Stimulated activated CD8-positive, alpha-beta memory T cell treated with anti-CD3 and anti-CD28 coated beads, Interleukin-7, amount 100 ng/mL, for 48 hours (primary cell): ENCODE measurements at regions not wholly inside any gene's neighbourhood (a gene's known extent, or its start where the extent isn't known, plus 50 kb on each side); places are given as distances from the start of the nearest gene placed in this dataset.
"Not testable (repeated sequence)": the region's sequence is repeated elsewhere in the genome, so short reads cannot be mapped to it uniquely, and the experiment has no call there.

Source experiments
- DNase-seq, 2 donors: peaks; one replicate each; pipeline ENCODE4 v3.0.0-alpha.2; 2020; ENCODE audit warnings: low read depth in 1 of 2; ENCODE audit errors: extremely low read depth in 1 of 2

DNA sequence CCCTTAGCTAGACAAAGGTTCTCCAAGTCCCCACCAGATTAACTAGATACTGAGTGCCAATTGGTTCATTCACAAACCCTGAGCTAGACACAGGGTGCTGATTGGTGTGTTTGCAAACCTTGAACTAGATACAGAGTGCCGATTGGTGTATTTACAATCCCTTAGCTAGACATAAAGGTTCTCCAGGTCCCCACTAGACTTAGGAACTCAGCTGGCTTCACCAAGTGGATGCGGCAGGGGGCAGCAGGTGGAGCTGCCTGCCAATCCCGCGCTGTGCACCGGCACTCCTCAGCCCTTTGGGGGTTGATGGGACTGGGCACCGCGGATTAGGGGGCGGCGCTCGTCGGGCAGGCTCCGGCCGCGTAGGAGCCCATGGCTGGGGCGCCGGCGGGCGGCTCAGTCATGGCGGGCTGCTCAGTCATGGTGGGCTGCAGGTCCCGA, 157.6 kb downstream of the KLRB1 start:
- DNase-seq = peak in 1 of 2 donors; percentile 16

DNA sequence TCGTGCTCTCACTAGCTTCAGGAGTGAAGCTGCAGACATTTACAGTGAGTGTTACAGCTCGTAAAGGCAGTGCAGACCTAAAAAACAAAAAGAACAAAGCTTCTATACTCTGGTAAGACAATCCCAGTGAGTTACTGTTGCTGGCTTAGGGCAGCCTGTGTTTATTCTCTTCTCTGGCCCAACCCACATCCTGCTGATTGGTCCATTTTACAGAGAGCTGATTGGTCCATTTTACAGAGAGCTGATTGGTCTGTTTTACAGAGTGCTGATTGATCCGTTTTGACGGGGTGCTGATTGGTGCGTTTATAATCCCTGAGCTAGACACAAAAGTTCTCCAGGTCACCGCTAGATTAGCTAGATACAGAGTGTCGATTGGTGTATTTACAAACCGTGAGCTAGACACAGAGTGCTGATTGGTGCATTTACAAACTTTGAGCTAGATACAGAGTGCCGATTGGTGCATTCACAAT, 158.0 kb downstream of the KLRB1 start:
- not testable (repeated sequence) for DNase-seq

DNA sequence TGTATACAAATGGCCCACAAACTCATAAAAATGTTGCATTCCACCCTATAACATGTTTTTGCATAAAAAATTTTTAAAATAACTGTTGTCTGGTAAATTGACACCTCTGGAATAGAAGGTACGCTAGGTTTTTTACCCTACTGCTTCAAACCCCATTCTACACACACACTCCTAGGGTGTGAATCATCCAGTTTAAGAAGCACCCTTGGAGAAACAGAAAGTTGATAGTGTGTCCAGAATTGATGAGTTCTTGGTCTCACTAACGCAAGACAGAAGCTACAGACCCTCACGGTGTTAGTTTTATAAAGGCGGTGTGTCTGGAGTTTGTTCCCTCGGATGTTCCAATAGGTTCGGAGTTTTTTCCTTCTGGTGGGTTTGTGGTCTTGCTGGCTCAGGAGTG, 158.5 kb downstream of the KLRB1 start:
- no peak for DNase-seq

DNA sequence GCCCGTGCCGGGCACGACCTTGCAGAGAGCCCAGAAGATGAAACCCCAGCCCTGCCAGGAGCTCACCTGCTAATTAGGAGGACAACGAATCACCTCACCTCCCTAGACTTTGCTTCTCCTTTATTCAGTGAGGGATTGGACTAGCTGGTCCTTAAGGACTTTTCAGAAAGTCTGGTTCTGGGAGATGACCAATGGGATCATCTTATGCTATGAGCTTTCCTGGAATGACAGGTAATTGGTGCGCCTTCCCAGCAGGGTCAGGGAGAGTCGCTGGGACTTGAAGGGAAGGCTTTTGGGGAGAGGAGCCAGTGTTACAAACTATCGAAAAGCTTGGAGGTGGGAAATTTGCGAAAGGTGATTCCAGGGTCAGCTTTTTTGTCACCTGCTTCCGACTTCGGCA, 159.1 kb downstream of the KLRB1 start:
- not testable (repeated sequence) for DNase-seq

DNA sequence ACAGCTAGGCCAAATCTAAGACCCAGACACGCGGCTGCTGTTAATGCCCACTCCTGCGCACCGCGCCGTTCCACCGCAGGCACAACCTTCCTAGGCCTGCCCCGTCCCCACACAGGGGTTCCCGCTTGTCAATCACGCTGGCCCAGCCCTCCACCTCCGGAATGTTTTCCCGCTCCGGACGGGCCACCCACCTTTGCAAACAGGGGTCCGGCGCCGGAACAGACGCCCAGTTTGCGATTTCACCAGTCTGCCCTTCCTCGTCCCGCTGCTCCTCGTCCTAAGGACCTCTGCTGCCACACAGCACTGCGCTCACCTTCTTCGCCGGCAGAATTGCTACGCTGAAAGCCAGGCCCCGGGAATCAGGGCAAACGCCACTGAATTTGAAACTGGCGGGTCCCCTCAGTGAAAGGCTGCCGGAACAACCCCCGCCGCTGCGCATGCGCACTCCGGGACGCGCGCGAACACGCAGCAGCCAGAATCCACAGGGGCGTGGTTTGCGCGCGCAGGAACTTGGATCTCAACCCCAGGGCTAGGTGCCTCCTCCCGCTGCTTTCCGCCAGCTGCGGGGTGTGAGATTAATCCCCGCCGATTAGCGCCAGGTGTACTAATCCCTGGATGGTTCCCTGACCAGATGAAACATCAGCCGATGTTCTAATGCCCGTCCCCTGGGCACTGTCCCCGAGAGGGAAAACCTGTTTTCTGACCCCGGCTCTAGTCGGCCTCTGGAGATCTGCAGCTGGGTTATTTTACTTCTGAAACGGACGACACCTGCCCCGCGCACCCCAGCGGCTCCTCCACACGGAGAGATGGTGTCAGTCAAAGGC, 159.7 kb downstream of the KLRB1 start:
- peak; percentile 85 for DNase-seq

DNA sequence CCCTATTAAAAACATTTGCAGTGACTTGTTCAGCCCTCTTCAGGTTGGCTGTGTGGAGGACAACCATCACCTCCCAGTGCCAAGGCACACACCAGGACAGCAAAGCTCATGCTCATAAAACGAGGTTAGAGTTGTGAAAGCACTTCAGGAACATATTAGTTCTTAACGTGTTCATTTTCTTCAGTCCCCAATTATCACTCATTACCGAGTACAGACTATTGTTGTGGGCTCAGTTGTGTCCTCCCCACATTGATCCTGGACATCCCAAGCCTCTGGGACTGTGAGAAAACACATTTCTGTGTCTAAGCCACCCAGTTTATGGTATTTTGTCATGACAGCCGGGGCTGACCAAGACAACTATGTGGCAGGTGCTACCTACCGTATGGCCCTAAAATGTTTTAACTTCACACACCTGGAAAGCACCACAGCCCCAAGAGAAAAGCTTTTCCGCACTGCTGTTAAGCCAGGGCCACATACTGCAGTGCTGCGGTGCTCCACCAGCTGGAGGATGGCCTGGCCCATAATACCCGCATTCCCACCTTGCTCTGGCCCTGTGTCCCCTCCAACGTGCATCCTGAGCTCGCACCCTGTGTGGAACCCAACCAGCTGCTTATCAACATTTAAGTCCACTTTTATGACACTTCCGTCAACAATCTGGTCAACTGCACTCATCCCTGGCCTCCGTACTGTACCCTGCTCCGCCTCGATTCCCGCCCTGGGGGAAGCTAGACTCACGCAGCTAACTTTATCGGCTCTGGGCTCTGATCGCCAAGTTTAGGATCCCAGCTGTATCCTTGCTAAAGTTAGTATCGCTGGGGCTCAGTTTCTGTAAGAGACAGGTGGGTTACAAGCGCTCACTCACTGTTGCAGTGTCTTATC, 160.6 kb downstream of the KLRB1 start:
- peak in 1 of 2 donors; percentile 5 for DNase-seq

DNA sequence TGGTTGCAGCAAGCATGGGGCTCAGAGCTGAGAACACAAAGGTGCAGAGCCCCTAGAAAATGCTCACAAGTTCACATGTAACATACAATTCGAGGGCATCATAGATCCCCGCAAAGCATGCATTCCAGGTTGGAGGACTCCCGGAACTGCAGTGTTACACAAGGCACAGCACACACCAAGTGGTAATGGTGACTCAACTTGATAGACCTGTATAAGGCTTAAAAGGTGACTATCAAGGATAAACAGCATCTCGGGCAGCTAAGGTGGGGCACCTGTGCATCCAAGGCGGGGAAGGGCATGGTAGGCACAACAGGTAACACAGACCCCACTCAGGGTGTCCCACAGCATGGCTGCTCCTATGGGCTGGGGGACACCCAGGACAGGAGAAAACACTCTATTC, 167.3 kb downstream of the KLRB1 start:
- DNase-seq = not testable (repeated sequence)

DNA sequence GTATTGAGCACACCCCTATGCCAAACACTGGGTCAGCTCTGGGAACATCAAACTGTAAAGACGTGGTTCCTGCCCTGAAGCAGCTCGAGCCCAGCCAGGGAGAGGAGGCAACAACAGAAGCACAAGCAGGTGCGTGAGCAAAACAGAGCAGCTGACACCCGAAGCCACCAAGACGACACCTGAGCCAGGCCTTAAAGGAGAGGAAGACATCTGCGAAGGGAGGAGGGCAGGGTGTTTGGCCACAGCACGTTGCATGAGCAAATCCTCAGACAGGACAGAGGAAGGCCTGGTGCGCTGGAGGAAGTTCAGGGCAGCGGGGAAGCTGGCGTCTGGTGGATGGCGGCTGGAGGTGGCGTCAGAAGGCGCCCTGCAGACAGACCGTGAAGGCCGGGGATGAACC, 172.0 kb downstream of the KLRB1 start:
- DNase-seq = not testable (repeated sequence)

DNA sequence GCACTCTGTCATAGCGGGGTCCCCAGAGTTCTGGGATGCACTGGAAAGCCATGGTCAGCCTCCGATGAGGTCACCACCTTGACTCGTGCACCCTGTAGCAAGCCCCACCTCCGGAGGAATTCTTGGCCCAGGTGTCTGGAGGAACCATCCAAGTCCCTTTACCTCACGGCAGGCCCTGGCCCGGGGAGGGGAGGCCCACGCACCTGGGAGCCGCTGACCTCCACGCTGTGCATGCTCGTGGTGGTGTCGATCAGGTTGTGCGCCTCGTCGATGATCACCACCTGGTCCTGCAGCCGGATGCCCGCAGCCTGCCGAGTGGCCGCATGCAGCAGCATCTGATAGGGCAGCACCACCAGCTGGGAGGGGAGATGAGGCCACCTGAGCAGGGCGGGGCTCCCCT, 177.3 kb downstream of the KLRB1 start:
- not testable (repeated sequence) for DNase-seq

DNA sequence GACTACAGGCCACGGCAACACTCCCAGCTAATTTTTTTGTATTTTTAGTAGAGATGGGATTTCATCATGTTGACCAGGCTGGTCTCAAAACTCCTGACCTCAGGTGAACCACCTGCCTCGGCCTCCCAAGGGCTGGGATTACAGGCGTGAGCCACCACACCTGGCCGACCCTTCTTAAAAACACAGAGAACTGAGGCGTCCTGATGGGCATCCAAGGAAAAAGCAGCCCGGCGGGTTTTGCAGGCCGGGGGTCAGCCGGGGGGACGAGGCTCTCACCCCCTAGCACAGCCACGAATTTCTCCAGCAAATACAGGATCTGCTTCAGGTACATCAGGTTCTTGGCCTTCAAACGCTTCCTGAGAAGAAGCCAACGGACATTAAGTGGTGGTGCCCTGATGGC, 178.9 kb downstream of the KLRB1 start:
- DNase-seq = not testable (repeated sequence)

DNA sequence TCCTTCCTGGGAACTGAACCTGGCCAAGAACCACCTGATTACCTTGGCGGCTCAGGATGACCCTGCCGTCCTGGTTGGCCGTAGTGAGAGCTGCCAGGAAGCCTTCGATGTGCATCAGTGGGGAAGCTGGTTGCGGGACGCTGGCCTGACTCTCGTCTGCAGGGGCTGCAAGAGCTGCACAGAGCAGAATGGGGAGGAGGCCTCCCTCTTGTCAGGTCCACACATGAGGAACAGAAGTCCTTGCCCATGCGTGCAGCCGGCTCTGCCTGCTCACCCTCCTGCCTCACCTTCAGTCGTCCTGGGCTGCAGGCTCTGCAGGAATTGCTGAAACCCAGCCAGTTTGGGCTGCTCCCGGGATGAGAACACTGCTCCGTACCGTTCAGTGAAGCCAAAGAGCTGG, 182.3 kb downstream of the KLRB1 start:
- DNase-seq = not testable (repeated sequence)

DNA sequence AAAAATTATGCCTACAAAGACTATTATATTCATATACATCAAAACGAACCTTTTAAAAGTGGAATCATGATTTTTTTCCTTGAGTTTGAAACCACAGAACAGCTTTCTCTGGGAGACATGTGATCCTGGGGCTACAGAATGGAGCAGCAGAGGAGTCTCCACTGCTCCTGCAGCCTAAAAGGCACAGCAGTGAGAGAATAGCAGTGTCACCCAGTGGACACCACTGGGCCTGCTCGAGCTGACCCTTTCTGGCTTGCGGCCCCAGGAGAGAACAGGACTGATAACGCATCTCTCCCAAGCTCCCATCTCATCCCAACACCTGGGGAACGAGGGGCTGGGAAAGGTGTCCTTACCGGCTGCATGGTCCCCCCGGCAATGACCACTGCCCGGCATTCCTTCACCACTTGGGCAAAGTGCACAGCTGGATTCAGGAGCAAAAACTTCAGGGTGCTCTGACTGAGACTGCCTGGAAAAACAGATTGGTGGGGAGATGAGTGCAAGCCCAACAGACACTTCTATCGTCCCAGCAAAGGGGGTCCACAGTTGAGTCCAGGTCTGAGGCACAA, 183.5 kb downstream of the KLRB1 start:
- not testable (repeated sequence) for DNase-seq

DNA sequence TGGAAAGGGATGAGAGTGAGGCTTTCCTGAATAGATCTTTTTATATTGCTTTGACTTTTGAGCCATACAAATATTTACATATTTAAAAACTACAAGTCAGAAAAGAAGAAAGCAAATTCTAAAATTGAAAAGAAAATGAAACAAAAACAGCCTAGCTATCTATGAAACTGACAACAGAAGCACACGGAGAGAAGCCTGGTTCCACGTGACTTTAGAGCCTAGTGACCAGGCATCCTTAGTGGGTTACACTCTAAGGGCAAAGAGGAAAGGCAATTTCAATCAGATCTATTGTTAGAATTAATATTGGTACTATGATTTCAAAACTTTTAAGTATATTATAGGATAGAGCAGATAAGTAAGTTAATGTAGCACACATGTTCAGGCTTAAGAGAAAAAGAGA, 185.0 kb downstream of the KLRB1 start:
- not testable (repeated sequence) for DNase-seq

DNA sequence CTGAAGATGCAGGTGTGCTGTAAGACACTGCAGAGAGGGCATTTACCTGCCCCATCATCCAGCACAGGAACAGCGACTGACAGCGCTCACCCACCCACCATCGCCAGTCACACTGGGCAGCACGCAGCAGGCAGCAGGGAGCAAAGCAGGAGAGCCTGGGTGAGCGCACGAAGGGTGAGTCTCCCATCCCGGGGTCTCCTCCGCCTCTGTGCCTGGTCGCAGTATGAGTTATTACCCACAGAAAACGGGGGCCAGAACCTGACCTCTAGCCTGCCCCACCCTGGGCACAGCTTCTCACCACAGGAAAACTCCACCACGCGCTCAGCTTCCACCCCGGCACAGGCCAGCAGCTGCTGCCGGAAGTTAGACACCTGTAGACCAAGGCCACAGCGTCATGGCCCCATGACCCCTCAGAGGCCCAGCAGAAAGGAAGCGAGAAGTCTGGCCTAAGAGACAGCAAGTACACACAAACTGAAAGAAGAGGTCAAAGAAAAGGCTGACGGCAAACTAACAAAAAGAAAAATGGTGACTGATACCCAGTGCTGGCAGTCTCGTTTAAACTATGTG, 186.1 kb downstream of the KLRB1 start:
- DNase-seq = not testable (repeated sequence)

DNA sequence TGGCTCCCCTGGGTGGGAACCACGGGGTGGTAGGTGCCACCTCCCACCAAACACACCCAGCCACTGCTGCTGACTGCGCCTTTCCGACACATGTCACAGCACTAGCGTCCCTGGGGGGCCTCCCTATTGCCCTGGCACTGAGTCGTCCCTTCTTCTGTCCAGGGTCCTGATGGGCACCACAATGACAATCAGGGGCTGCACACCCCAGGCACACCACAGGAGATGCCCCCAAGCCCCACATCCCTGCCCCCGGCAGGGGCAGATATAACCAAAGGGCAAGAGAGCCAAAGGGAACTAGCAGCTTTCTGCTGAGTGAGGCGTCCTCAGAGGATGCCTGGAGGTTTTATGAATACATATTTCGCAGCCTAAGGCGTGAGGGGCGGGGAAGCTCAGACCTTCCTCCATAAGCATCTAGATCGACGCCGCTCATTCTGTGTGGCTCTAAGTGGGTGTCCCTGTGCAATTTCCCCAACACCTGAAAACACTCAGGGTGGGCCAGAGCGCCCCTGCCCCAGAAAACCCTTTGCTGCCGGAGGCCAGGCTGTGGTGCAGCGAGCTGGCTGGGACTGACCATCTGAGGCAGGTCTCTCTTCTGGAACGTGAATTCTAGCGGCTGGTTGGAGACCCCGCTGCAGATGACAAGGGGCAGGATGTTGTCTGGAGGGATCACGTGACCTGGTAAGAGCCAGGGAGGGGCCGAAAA, 186.7 kb downstream of the KLRB1 start:
- DNase-seq = not testable (repeated sequence)

DNA sequence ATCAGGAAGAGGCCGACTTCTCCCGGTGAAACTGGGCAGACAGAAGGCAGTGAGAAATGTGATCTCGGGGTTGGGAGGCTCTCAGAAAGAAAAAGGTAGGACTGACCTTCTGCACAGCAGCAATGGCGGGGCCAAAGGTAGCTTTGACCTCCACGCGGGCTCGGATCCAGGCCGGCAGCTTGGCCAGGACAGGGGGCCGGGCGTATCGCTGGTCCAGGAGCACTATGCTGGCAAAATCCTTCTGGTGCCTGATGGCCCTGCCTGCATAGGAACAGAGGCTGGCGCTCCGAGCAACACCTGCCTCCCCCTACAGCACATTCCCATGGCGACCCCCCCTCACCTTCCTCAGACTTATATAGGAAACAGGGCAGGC, 189.1 kb downstream of the KLRB1 start:
- DNase-seq = not testable (repeated sequence)

DNA sequence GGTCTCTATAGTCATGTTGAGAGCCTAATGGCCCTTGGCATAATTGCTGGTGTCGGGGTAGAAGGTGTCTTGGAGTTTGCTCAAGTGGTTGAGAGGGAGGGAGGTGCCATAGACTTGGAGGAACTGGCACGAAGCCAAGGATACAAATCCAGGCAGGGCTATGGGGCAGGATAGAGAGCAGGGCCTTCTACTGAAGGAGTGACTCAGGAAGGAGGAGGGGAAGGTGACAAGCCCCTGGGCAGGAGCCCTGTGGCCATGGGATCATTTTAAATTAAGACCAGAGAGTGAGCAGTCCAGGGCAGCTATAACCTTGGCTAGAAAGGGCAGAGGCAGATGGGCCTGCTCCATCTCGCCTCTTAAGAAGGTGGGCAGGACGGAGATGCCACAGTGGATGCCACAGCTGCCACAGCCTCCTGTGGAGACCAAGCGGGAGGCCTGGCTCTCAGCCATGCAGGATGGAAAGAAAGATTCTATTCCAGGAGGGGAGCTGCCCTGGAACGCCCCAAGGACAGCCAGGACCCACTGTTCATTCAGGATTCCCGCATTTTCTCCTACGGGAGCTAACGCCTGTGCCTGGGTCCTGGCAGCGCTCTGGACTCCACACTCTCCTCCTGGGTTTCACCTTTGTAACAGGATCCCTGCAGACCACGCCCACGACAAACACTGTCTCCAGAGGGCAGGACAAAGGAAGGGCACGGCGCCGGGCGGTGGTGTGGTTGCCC, 189.6 kb downstream of the KLRB1 start:
- DNase-seq = not testable (repeated sequence)

DNA sequence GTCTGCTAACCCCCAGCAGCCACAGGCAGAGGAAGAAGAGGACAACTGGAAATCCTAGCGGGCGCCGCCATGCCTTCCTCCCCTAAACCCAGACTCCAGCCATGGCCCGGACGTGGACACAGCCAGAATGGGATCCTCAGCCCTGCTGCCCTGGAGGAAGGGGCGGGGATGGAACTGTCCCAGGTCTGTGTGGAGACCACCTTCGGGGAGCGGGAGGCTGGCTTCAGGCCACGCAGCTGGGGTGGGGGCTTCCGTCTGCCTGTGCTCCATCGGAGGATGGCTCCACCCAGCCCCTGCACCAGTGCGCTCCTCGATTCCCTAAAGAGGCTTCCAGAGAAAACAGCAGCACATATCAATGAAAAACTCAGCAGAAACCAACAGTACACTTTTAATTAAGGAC, 190.4 kb downstream of the KLRB1 start:
- not testable (repeated sequence) for DNase-seq

DNA sequence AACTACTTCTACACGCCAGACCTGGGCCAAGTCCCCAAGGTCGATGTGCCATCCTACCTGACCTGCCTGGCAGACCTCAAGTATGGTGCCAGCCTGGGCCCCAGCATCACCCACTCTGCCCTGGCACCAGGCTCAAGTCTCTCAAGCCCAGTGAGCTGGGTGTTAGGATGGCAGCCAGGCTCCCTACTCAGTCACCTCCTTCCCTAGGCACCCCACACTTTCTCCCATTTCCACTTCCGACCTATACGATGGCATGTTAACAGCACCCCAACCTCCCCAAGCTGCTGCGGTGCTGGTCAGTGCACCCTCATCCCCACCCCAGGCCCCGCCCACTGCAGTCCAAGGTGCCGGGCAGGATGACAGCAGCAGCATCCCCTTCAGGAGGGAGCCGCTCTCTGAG, 191.4 kb downstream of the KLRB1 start:
- DNase-seq = not testable (repeated sequence)

DNA sequence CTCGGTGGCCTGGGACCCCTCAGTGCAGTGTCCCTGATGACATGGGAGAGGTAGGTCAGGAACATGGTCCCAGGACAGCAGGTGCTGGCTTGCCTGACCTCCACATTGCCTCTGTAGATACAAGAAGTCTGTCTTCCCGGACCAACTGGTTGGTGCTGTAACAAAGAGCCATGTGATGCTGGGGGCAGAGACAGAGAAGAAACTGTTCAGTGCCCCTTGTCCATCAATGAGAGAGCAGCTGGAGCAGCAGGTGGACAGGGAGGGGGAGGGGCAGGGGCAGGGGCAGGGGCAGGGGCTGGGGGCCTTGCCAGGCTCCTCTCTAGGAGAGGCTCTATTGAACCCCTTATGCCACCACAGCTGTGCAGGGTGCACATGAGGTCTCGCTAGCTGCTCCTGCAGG, 191.8 kb downstream of the KLRB1 start:
- not testable (repeated sequence) for DNase-seq
